Endodermal cell (in vitro differentiated cells): ENCODE measurements at regions not wholly inside any gene's neighbourhood (a gene's known extent, or its start where the extent isn't known, plus 50 kb on each side); places are given as distances from the start of the nearest gene placed in this dataset.

Source experiments
- DNase-seq: peaks from one replicate; pipeline ENCODE4 v3.0.0-alpha.2; 2017
- H3K27ac ChIP-seq: 2 replicates; pipeline ENCODE4 v1.5.1; 2013; ENCODE audit warnings: mild to moderate bottlenecking, low read depth, low read length, moderate library complexity
- H3K27me3 ChIP-seq: 2 replicates; pipeline ENCODE4 v1.6.1; 2013; ENCODE audit warnings: mild to moderate bottlenecking, low read length, moderate library complexity; ENCODE audit not compliant: insufficient read depth, control insufficient read depth, poor library complexity, severe bottlenecking
- H3K36me3 ChIP-seq: 2 replicates; pipeline ENCODE4 v1.7.0; 2013; ENCODE audit warnings: mild to moderate bottlenecking, low read length, moderate library complexity; ENCODE audit not compliant: control insufficient read depth, insufficient read depth
- H3K4me1 ChIP-seq: one replicate; pipeline ENCODE4 v1.7.0; 2013; ENCODE audit warnings: low read length; ENCODE audit not compliant: control insufficient read depth, insufficient read depth
- H3K4me3 ChIP-seq: 2 replicates; pipeline ENCODE4 v1.5.1; 2013; ENCODE audit warnings: mild to moderate bottlenecking, low read length, moderate library complexity
- H3K9ac ChIP-seq: 2 replicates; pipeline ENCODE4 v1.6.1; 2013; ENCODE audit warnings: mild to moderate bottlenecking, low read length, moderate library complexity; ENCODE audit not compliant: poor library complexity, severe bottlenecking; ENCODE audit errors: extremely low read depth
- H3K9me3 ChIP-seq: 2 replicates; pipeline ENCODE4 v1.6.1; 2013; ENCODE audit warnings: mild to moderate bottlenecking, low read length, moderate library complexity; ENCODE audit not compliant: control insufficient read depth
- H3K27ac Mint-ChIP-seq: 2 replicates; pipeline ENCODE4 v1.8.0; 2020; ENCODE audit warnings: mixed read lengths
- H3K27me3 Mint-ChIP-seq: 2 replicates; pipeline ENCODE4 v1.8.0; 2021; ENCODE audit warnings: mild to moderate bottlenecking, mixed read lengths; ENCODE audit not compliant: insufficient read depth
- H3K36me3 Mint-ChIP-seq: 2 replicates; pipeline ENCODE4 v1.8.0; 2020; ENCODE audit warnings: low read depth, mixed read lengths
- H3K4me1 Mint-ChIP-seq: 2 replicates; pipeline ENCODE4 v1.8.0; 2020; ENCODE audit warnings: mixed read lengths
- H3K4me3 Mint-ChIP-seq: 2 replicates; pipeline ENCODE4 v1.8.0; 2020; ENCODE audit warnings: mild to moderate bottlenecking, moderate library complexity, mixed read lengths
- H3K9me3 Mint-ChIP-seq: 2 replicates; pipeline ENCODE4 v1.8.0; 2020; ENCODE audit warnings: mild to moderate bottlenecking, mixed read lengths
- CTCF ChIP-seq: fragments of 200-600 bp; sonication (generic); conservative IDR thresholded peaks from 2 replicates; pipeline ENCODE4 v1.5.0; 2021; ENCODE audit warnings: antibody characterized with exemption, mild to moderate bottlenecking
- WGBS, 2 experiments: methylation state at CpG; one replicate each; pipeline versions ENCODE4 v1.1.5 to v1.1.7; 2013; ENCODE audit warnings: missing lambda C conversion rate in 2 of 2, mixed read lengths in 1 of 2; ENCODE audit not compliant: insufficient coverage in 1 of 2, insufficient read length in 1 of 2; 5-methylcytosine and 5-hydroxymethylcytosine counted together

- H3K36me3 ChIP-seq = no peaks in the 10 kb centered on the region
- H3K27ac ChIP-seq = no peak overlapping the region
- 97% methylated on average over 7 of the region's 7 CpGs; no CpG with 5 or more reads in 1 of the 2 experiments for WGBS, 2 experiments
- H3K4me3 Mint-ChIP-seq = no peak overlapping the region
- no peak overlapping the region for H3K27ac Mint-ChIP-seq
- no peak overlapping the region for H3K9ac ChIP-seq
- no peaks in the 10 kb centered on the region for H3K27me3 ChIP-seq
- no peaks in the 10 kb centered on the region for H3K9me3 ChIP-seq
- no peak for DNase-seq
- no peaks in the 10 kb centered on the region for H3K27me3 Mint-ChIP-seq
- H3K4me1 ChIP-seq = no peaks in the 10 kb centered on the region
- TF ChIP-seq CTCF = no peak
- no peaks in the 10 kb centered on the region for H3K9me3 Mint-ChIP-seq
- H3K4me3 ChIP-seq = no peak overlapping the region
- no peaks in the 10 kb centered on the region for H3K36me3 Mint-ChIP-seq
- H3K4me1 Mint-ChIP-seq = no peaks in the 10 kb centered on the region
These were observed 182.1 kb upstream of the HHIP start for GRCh38 chr4:144463896-144464295.

- Histone ChIP-seq H3K9ac (no peak overlapping the region), H3K27ac (no peak overlapping the region), H3K4me3 (no peak overlapping the region), H3K4me1 (no peaks in the 10 kb centered on the region), H3K9me3 (no peaks in the 10 kb centered on the region), H3K27me3 (no peaks in the 10 kb centered on the region), H3K36me3 (no peaks in the 10 kb centered on the region)
- no peaks in the 10 kb centered on the region for H3K4me1 Mint-ChIP-seq
- H3K36me3 Mint-ChIP-seq = no peaks in the 10 kb centered on the region
- WGBS, 2 experiments = 84 to 93% methylated on average over 2 of the region's 2 CpGs
- H3K4me3 Mint-ChIP-seq = no peak overlapping the region
- no peaks in the 10 kb centered on the region for H3K27me3 Mint-ChIP-seq
- H3K27ac Mint-ChIP-seq = no peak overlapping the region
- H3K9me3 Mint-ChIP-seq = no peaks in the 10 kb centered on the region
- DNase-seq = no peak
- no peak for TF ChIP-seq CTCF
These were observed 180.4 kb upstream of the HHIP start for GRCh38 chr4:144465546-144465945.

GRCh38 chr4:144480068-144480467 lies 165.9 kb upstream of the HHIP start:
- Mint-ChIP-seq H3K4me1 (no peaks in the 10 kb centered on the region), H3K27ac (no peak overlapping the region)

More at GRCh38 chr4:144480068-144480467, 165.9 kb upstream of the HHIP start:
- H3K36me3 ChIP-seq = no peaks in the 10 kb centered on the region
- H3K4me1 ChIP-seq = no peaks in the 10 kb centered on the region
- H3K9me3 Mint-ChIP-seq = peaks cover 11% of the 10 kb centered on the region
- no peaks in the 10 kb centered on the region for H3K27me3 ChIP-seq
- no peak for DNase-seq
- peaks cover 2% of the 10 kb centered on the region for H3K36me3 Mint-ChIP-seq
- H3K27ac ChIP-seq = no peak overlapping the region
- no peak overlapping the region for H3K9ac ChIP-seq
- no peaks in the 10 kb centered on the region for H3K27me3 Mint-ChIP-seq
- no peak for TF ChIP-seq CTCF
- H3K4me3 ChIP-seq = no peak overlapping the region
- H3K9me3 ChIP-seq = peaks cover 8% of the 10 kb centered on the region
- no peak overlapping the region for H3K4me3 Mint-ChIP-seq
